DND-41 (cell line): ENCODE measurements at regions not wholly inside any gene's neighbourhood (a gene's known extent, or its start where the extent isn't known, plus 50 kb on each side); places are given as distances from the start of the nearest gene placed in this dataset.
"Not testable (repeated sequence)": the region's sequence is repeated elsewhere in the genome, so short reads cannot be mapped to it uniquely, and the experiment has no call there.

Source experiments
- CTCF ChIP-seq: IDR thresholded peaks from 2 replicates; pipeline ENCODE4 v1.5.1; 2012; ENCODE audit warnings: borderline replicate concordance, low read length, moderate library complexity, mild to moderate bottlenecking; ENCODE audit not compliant: poor library complexity, severe bottlenecking; ENCODE audit errors: extremely low read depth
- EZH2 ChIP-seq: IDR thresholded peaks from 3 replicates; pipeline ENCODE4 v1.6.1; 2012; ENCODE audit warnings: borderline replicate concordance, low read depth, mild to moderate bottlenecking, moderate library complexity, low read length, inconsistent platforms; ENCODE audit not compliant: severe bottlenecking

- not testable (repeated sequence) for TF ChIP-seq CTCF, EZH2
These were observed 148.4 kb downstream of the SLC25A46 start for GRCh38 chr5:110887170-110887569.
